ENCODE measurements at regions not wholly inside any gene's neighbourhood (a gene's known extent, or its start where the extent isn't known, plus 50 kb on each side); places are given as distances from the start of the nearest gene placed in this dataset.
A peak's percentile ranks its signal among the peaks of the same experiment; 100 is the strongest.
"Not testable (repeated sequence)": the region's sequence is repeated elsewhere in the genome, so short reads cannot be mapped to it uniquely, and the experiment has no call there.

DNA sequence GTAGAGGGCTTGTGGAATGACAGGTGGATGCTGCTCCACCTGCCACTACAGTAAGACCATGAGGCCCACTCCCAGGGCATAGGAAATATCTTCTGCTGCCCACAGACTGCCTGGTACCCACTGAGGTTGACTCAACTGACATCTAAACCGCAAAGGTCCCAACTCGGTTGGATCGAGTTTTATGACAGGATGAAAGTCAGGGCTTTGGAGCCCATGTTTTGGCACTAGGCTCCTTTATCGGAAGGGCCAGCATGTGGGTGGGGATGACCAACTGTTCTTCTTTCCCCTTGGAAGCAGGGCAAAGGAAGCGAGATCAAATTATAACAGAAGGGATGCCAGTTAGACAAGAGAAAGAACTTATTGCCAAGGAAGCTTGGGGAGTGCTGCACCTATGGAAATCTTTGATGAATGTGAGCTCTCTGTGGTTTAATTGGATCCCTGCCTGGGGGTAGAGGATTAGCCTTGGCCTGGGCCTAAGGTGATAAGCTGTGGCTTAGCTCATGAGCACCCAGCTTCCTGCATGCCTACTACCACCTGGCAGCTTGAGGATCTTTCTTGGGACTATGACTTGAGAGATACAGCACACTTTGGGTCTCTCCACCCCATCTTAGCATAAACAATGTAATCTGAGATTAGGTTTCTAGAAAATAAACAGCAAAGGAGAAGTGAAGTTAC, 121.8 kb downstream of the KCNA5 start:
- no peak for DNase-seq (ENCODE audit: low spot score)

GRCh38 chr12:5166976-5167375, 123.3 kb downstream of the KCNA5 start:
- peak; percentile 47 for DNase-seq (ENCODE audit: low spot score)

DNA sequence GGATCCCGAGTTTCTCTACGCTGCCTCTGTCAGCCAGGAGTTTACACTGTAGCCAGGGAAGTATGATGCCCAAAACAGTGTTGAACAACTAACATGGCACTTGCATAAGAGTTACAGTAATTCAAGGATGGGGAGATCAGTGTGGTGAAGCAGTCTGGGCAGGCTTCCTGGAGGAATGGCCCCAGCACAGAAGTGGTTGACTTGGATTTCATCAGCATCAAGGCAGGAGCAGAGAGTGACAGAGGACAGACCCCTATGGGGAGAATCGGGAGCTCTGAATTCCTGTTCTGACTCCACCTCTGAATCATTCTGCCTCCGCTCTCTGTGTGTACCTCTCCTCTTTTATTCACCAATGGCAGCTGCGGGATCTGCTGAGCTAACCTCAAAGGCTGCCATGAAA, 124.5 kb downstream of the KCNA5 start:
- no peak for DNase-seq (ENCODE audit: low spot score)

GRCh38 chr12:5170844-5171243, 127.2 kb downstream of the KCNA5 start:
- DNase-seq (ENCODE audit: low spot score) = no peak

- DNase-seq (ENCODE audit: low spot score) = peak; percentile 33
Measured at GRCh38 chr12:5171701-5172100, 128.0 kb downstream of the KCNA5 start.

DNA sequence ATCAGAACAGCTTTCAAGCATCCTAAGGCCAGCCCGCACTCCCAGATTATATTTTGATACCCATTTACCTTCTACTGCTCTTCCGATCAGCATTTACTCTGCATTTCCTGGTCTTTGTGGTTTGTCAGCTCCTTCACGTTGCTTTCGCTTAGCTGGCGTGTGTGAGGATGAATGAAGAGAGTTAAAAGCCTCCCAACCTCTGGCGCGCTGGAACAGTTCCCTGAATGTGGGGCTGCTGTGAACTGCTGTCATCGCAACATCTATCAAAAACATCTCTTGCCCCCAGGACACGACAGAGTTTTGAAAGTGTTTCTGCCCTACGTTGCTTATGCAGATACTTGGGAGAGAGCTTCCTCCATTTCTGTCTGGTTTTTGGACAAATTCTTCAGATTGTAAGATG, 129.2 kb downstream of the KCNA5 start:
- no peak for DNase-seq (ENCODE audit: low spot score)

DNA sequence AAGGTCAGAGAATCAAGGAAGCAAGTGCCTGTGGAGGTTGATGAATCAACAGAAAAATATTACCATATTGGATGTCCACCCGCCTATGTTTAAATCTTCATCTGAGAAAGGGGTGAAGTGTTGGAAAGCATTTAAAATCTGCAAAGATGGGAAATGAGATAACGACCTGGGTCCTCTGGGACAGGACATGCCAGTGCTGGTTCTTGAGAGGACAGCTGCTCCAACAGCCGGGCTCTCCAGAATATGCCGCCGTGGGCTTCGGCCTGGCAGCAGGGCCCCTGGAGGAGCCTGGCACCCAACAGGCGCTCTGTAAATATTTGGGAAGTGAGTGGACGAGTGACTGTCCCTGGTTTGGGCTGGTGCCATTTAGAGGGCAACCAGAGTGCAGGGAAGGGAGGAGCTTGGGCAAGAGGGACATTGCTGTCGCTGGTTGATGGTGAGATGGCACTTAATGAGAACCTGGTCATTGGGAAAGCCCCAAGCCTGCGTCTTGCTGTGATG, 129.9 kb downstream of the KCNA5 start:
- no peak for DNase-seq (ENCODE audit: low spot score)

DNA sequence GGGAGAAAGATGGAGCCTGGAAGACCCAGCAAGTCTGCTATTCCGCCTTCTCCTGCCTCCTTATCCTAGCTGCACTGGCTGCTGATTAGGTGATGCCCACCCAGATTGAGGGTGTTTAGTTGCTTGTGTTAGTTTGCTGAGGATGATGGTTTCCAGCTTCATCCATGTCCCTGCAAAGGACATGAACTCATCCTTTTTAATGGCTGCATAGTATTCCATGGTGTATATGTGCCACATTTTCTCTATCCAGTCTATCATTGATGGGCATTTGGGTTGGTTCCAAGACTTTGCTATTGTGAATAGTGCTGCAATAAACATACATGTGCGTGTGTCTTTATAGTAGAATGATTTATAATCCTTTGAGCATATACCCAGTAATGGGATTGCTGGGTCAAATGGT, 131.7 kb downstream of the KCNA5 start:
- not testable (repeated sequence) for DNase-seq (ENCODE audit: low spot score)

DNA sequence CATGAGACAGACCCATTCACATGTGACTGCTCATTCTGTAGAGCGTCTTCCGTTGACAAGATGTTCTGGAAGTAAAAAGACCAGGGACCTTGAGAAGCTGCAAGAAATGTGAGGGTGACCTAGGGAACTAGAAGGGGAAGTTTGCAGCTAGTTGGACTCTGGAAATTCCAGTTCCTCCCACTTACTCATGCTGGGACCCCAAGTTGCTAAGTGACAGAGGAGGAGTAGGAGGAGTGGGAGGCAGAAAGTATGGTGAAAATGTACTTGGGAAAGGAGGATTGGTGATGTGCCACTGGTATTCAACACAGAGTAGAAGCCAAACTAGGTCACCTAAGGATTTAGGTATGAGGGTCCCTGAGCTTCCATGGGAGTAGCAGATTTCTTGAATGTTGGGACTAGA, 132.4 kb downstream of the KCNA5 start:
- DNase-seq (ENCODE audit: low spot score) = no peak

DNA sequence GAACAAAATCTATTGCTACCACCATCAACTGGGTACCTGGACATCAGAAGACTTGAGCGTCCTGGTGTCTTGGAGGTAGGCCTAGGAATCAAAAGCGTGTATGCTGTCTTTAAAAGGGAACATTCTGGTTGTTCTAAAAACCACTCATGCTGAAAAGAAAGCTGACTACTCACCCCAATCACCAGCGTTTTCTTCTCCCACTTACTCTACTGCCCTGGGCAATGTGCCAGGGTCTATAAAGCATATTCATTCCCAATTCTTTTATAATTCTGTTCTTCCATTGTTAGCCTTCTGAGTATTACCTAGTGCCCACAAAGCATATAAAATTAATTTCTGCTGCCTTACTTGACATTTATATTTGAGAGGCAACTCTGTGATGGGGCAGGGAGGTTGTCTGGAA, 133.4 kb downstream of the KCNA5 start:
- no peak for DNase-seq (ENCODE audit: low spot score)

- no peak for DNase-seq (ENCODE audit: low spot score)
Measured at GRCh38 chr12:5177731-5178130, 134.1 kb downstream of the KCNA5 start.

DNA sequence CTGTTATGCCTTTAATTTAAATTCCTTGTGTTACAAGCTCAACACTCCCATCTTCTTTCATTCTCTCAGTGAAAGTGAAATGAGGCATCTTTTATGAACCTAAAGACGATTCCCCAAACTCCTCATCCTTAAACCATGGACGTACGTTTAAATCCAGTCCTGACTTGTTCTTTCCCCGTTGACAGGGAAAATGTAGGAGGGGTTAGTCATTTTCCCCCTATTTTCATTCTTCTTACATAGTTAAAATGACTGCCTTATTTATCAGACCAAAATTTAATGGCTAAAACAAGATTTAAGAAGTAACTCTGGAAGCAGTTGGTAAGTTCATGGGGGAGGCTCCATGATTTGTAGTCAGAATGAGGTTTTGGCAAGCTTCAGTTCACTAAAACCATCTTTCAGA, 134.9 kb downstream of the KCNA5 start:
- no peak for DNase-seq (ENCODE audit: low spot score)

DNA sequence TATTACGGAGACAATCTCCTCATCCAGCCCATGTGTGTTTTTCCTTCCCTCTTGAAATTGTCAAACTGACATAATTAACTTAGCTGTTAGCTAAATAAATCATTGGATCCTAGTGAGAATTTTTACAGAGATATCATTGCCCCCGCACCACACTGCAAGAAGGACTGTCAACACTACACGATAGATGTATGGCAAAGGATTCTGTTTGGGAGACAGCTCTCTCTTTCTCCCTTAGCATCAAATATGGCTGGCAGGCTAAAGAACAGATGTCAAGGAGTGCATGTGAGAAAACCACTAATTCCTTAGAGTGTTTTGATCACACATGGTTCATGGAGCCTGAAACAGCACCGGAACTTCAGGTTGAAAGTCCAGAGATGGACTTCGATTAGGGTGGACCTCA, 136.8 kb downstream of the KCNA5 start:
- DNase-seq (ENCODE audit: low spot score) = no peak

DNA sequence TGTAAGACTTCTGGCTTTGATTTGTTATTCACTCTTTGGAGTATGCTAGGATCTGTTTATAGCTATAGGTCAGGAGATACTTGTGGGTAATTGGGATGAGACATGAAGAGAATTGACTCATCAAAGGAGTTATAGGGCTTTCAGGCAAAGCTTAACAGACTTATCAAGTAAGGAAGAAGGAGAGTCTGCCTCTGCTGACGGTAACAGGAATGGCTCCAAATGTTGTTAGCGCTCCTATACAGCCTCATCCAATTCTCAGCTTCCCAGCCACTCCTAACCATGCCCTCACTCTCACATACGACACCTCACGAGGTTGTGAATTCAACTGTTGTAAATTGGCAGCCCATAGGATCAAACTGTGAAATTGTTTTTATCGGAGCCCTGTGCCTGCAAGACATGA, 140.5 kb downstream of the KCNA5 start:
- DNase-seq (ENCODE audit: low spot score) = no peak

GRCh38 chr12:5185435-5186069, 141.9 kb downstream of the KCNA5 start:
- no peak for DNase-seq (ENCODE audit: low spot score)

DNA sequence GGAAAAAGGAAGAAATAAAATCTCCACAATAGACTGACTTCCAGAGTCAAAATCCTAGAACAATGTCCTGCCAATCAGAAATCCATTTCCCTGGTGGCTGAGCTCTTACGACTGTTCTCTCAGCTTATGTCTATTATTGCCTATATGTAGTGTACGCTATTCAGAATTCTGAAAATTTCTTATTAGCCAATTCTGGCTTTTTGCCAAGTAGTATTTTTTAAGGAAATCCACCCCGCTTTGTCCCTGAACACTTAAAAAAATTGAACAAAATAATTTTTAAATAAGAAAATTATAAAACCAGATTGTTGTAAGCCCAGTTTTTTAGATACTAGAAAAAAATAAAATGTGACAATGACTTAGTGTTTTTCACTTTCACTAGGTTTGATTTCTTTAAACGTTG, 143.0 kb downstream of the KCNA5 start:
- DNase-seq (ENCODE audit: low spot score) = no peak

GRCh38 chr12:5187136-5187535, 143.5 kb downstream of the KCNA5 start:
- no peak for DNase-seq (ENCODE audit: low spot score)

GRCh38 chr12:5188472-5188871, 144.8 kb downstream of the KCNA5 start:
- DNase-seq (ENCODE audit: low spot score) = no peak

DNA sequence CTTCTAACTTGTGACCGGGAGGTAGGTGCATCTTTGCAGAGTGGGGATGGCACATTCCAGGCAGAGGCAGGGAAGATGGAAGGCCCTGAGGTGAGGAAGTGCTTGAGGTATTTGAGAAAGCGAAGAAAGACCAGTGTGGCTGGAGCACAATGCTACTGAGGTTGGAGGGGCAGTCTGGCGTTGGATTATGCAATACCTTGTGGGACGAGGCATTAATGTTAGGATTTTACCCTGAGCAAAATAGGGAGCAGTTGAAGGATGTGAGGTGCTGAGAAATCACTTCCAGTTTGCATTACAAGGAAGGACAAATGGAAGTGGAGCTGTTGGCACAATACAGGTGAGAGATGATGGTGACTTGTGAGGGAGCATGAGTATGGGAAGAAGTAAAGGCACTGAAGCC, 145.5 kb downstream of the KCNA5 start:
- DNase-seq (ENCODE audit: low spot score) = no peak

- DNase-seq (ENCODE audit: low spot score) = no peak
Measured at GRCh38 chr12:5191803-5192538, 148.3 kb downstream of the KCNA5 start.

DNA sequence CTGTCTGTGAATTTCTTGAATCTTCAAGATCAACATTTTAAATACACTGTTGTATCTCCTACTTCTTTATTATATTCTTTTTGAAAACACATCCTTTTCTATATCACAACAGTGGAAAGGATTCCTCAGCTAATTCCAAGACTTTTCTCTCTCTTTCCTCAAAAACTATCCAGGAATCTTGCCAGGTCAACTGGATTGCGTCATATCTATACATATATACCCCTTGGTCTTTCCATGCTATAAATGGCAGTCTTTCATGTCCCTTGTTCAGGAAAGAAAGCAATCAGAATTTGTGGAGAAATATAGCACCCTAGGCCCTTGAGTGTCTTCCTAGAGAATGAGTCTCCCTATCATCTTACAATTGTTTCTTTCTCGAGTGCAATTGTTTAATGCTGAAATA, 149.0 kb downstream of the KCNA5 start:
- no peak for DNase-seq (ENCODE audit: low spot score)

DNA sequence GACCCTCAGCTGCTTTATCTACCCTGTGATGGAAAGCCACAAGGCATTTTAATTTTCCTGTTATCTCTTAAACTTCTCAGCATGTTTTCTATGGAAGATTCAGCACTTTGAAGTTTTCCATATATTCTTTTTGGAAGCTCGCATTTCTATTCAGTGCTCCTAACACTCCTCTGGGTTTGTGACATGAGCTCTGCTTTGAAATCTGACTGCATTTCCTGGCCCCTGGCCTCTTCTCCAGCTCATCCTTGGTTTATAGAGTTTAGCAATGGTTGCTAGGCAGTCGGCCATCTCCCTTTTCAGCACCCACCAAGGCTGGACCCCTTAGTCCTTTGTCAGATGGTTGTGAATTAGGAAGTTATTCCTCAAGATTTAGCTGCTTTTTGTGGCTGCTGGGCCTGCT, 150.6 kb downstream of the KCNA5 start:
- no peak for DNase-seq (ENCODE audit: low spot score)

- DNase-seq (ENCODE audit: low spot score) = no peak
Measured at GRCh38 chr12:5195244-5195643, 151.6 kb downstream of the KCNA5 start.
